Upper lobe of right lung (tissue), 1 donor: ENCODE measurements at regions not wholly inside any gene's neighbourhood (a gene's known extent, or its start where the extent isn't known, plus 50 kb on each side); places are given as distances from the start of the nearest gene placed in this dataset.

Experiments used
- ATAC-seq: fragments of 200-7000 bp; cut with Tn5 transposase; one replicate; pipeline ENCODE4 v1.9.1; 2020; ENCODE audit warnings: mild to moderate bottlenecking, moderate library complexity
- DNase-seq: peaks from one replicate; pipeline ENCODE4 v3.0.0-alpha.2; 2020
- H3K27ac ChIP-seq: fragments of 200-600 bp; one replicate; pipeline ENCODE4 v1.8.0; 2022
- H3K27me3 ChIP-seq: fragments of 200-600 bp; one replicate; pipeline ENCODE4 v1.8.0; 2022; ENCODE audit warnings: mild to moderate bottlenecking
- H3K36me3 ChIP-seq: fragments of 200-600 bp; one replicate; pipeline ENCODE4 v1.8.0; 2022
- H3K4me1 ChIP-seq: fragments of 200-600 bp; one replicate; pipeline ENCODE4 v1.8.0; 2022
- H3K4me3 ChIP-seq: fragments of 200-600 bp; one replicate; pipeline ENCODE4 v1.8.0; 2022; ENCODE audit warnings: mild to moderate bottlenecking
- H3K9me3 ChIP-seq: fragments of 200-600 bp; one replicate; pipeline ENCODE4 v1.8.0; 2022
- CTCF ChIP-seq: fragments of 200-600 bp; IDR thresholded peaks from one replicate; pipeline ENCODE4 v1.8.0; 2022; ENCODE audit warnings: antibody characterized with exemption
- intact Hi-C: fragments of 100-400 bp; cut with DNase I; formaldehyde crosslinking; loops from one replicate; pipeline ENCODE4 v1.11.0; 2022
- microRNA-seq: library from miRNA; unstranded; fragments of <30 nt; microRNA quantifications from one replicate; pipeline ENCODE4 v1.2.0, GENCODE V29; 2020; ENCODE audit warnings: borderline microRNAs expressed
- donor health status: DM: no; HTN: yes; CAD: no; lungs with severe emphysema.

- ATAC-seq (no peak), DNase-seq (peak; percentile 63)
Measured at GRCh38 chr10:43026039-43026973, 50.6 kb upstream of the RET start.

More at GRCh38 chr10:43026039-43026973, 50.6 kb upstream of the RET start:
- H3K4me1 ChIP-seq, result no peaks in the 10 kb centered on the region
- peaks cover 14% of the 10 kb centered on the region for H3K27me3 ChIP-seq
- no peaks in the 10 kb centered on the region for H3K9me3 ChIP-seq
- H3K4me3 ChIP-seq, result no peak overlapping the region
- TF ChIP-seq CTCF, result no peak
- no peak overlapping the region for H3K27ac ChIP-seq
- intact Hi-C loops, result no loop called here
- no peaks in the 10 kb centered on the region for H3K36me3 ChIP-seq

Small RNA genes in the stretch of these regions (microRNA-seq; reads per million reads assigned to microRNA genes)
- 0.66 reads per million for gene MIR5100
